Right lobe of liver (tissue), 6 donors: ENCODE measurements at regions not wholly inside any gene's neighbourhood (a gene's known extent, or its start where the extent isn't known, plus 50 kb on each side); places are given as distances from the start of the nearest gene placed in this dataset.
A peak's percentile ranks its signal among the peaks of the same experiment; 100 is the strongest.

ENCODE experiments used
- ATAC-seq, 4 donors: fragments of 200-7000 bp; cut with Tn5 transposase; one replicate each; pipeline ENCODE4 v1.9.1; 2020; ENCODE audit warnings: mild to moderate bottlenecking in 4 of 4, moderate library complexity in 4 of 4
- DNase-seq, 3 donors: peaks; one replicate each; pipeline ENCODE4 v3.0.0-alpha.2; 2020
- H3K27ac ChIP-seq, 3 donors: fragments of 200-600 bp; one replicate each; pipeline ENCODE4 v1.8.0; 2022
- H3K27me3 ChIP-seq, 2 donors: fragments of 200-600 bp; one replicate each; pipeline ENCODE4 v1.8.0; 2022
- H3K36me3 ChIP-seq, 4 donors: fragments of 200-600 bp; sonication (generic) in 1 of 4; one replicate each; pipeline versions ENCODE4 v1.5.1 to v1.8.0; 2017 to 2022; ENCODE audit warnings: control low read depth in 1 of 4
- H3K4me1 ChIP-seq, 4 donors: fragments of 200-600 bp; sonication (generic) in 1 of 4; one replicate each; pipeline versions ENCODE4 v1.5.1 to v1.8.0; 2017 to 2022; ENCODE audit warnings: control low read depth in 1 of 4
- H3K4me3 ChIP-seq, 3 donors: fragments of 200-600 bp; one replicate each; pipeline ENCODE4 v1.8.0; 2022
- H3K9me3 ChIP-seq, 4 donors: fragments of 200-600 bp; sonication (generic) in 1 of 4; one replicate each; pipeline versions ENCODE4 v1.5.1 to v1.8.0; 2017 to 2022; ENCODE audit warnings: control low read depth in 1 of 4
- CTCF ChIP-seq, 4 donors: fragments of 200-600 bp in 3 of 4; fragments of 450-650 bp in 1 of 4; IDR thresholded peaks; one replicate each; pipeline versions ENCODE4 v1.5.1 to v1.8.0; 2016 to 2022; ENCODE audit warnings: antibody characterized with exemption in 4 of 4, mild to moderate bottlenecking in 2 of 4
- POLR2A ChIP-seq: fragments of 450-650 bp; IDR thresholded peaks from one replicate; pipeline ENCODE4 v1.6.1; 2017; ENCODE audit warnings: antibody characterized with exemption, mild to moderate bottlenecking
- WGBS: methylation state at CpG from one replicate; pipeline ENCODE4 v1.1.6; 2018; ENCODE audit warnings: low coverage, low lambda C conversion rate; ENCODE audit not compliant: insufficient coverage; ENCODE audit errors: missing lambda C conversion rate; 5-methylcytosine and 5-hydroxymethylcytosine counted together
- intact Hi-C, 2 donors: fragments of 100-400 bp; cut with DNase I; formaldehyde crosslinking; loops; one replicate each; pipeline versions ENCODE4 v1.11.2 to v1.14.1; 2022
- donor health status: DM: no; HTN: yes; CAD: no.
- donor health status: DM: no; HTN: no; CAD: no.
- donor health status: DM: no; HTN: no; CAD: no.
- donor health status: DM: no; HTN: yes; CAD: no.
- donor health status: DM: no; HTN: yes; CAD: no.

GRCh38 chr2:42967959-42968674 lies 175.7 kb upstream of the HAAO start:
- TF ChIP-seq CTCF (IDR thresholded peaks at IDR 0.05) (no peak), POLR2A (no peak)
- DNase-seq = peak in 1 of 3 donors; percentile 52
- 81% methylated on average over 5 of the region's 15 CpGs for WGBS
- Histone ChIP-seq H3K4me3 (no peak overlapping the region), H3K4me1 (no peaks in the 10 kb centered on the region), H3K27me3 (no peaks in the 10 kb centered on the region), H3K9me3 (no peaks in the 10 kb centered on the region), H3K36me3 (no peaks in the 10 kb centered on the region), H3K27ac (no peak overlapping the region)
- intact Hi-C loops = loop anchor here (10.0 kb wide), 2 partner anchors 157 to 197 kb away; no protein-coding TSS in a partner anchor
- ATAC-seq = no peak

GRCh38 chr2:42965910-42966309 lies 173.5 kb upstream of the HAAO start:
- Histone ChIP-seq H3K27ac (no peak overlapping the region), H3K9me3 (no peaks in the 10 kb centered on the region), H3K27me3 (no peaks in the 10 kb centered on the region), H3K4me1 (peaks cover 0 to 7% (median 2%) of the 10 kb centered on the region in 4 donors), H3K4me3 (no peak overlapping the region), H3K36me3 (no peaks in the 10 kb centered on the region)
- ATAC-seq (no peak), DNase-seq (peak in 1 of 3 donors; percentile 9)
- intact Hi-C loops = loop anchor here (10.0 kb wide), 2 partner anchors 159 to 199 kb away; no protein-coding TSS in a partner anchor
- TF ChIP-seq POLR2A (no peak), CTCF (IDR thresholded peaks at IDR 0.05) (no peak)
- 84% methylated on average over 3 of the region's 5 CpGs for WGBS

GRCh38 chr2:42965196-42965595 lies 172.8 kb upstream of the HAAO start:
- DNase-seq (no peak), ATAC-seq (no peak)
- Histone ChIP-seq H3K4me1 (peaks cover 0 to 14% (median 5%) of the 10 kb centered on the region in 4 donors), H3K4me3 (no peak overlapping the region), H3K36me3 (no peaks in the 10 kb centered on the region), H3K27me3 (no peaks in the 10 kb centered on the region), H3K9me3 (no peaks in the 10 kb centered on the region), H3K27ac (no peak overlapping the region)
- no peak for TF ChIP-seq POLR2A
- intact Hi-C loops = loop anchor here (10.0 kb wide), 2 partner anchors 160 to 200 kb away; no protein-coding TSS in a partner anchor
- WGBS = 94% methylated on average over 2 of the region's 4 CpGs

GRCh38 chr2:42964439-42965083 lies 172.2 kb upstream of the HAAO start:
- H3K27me3 ChIP-seq = no peaks in the 10 kb centered on the region
- no peak overlapping the region for H3K27ac ChIP-seq
- DNase-seq (peak in 1 of 3 donors; percentile 47), ATAC-seq (peak in 1 of 4 donors; percentile 17)
- intact Hi-C loops = loop anchor here (10.0 kb wide), 2 partner anchors 160 to 200 kb away; no protein-coding TSS in a partner anchor
- H3K4me3 ChIP-seq = no peak overlapping the region
- H3K4me1 ChIP-seq = peaks cover 0 to 20% (median 8%) of the 10 kb centered on the region in 4 donors
- WGBS = 23% methylated on average over 5 of the region's 6 CpGs
- TF ChIP-seq CTCF (IDR thresholded peaks at IDR 0.05) = no peak
- no peak for TF ChIP-seq POLR2A
- no peaks in the 10 kb centered on the region for H3K9me3 ChIP-seq
- H3K36me3 ChIP-seq = no peaks in the 10 kb centered on the region
